Upper lobe of left lung (tissue), 6 donors: ENCODE measurements at regions not wholly inside any gene's neighbourhood (a gene's known extent, or its start where the extent isn't known, plus 50 kb on each side); places are given as distances from the start of the nearest gene placed in this dataset.

Experiments
- ATAC-seq, 2 donors: fragments of 200-7000 bp; cut with Tn5 transposase; one replicate each; pipeline ENCODE4 v1.9.1; 2022; ENCODE audit warnings: mild to moderate bottlenecking in 2 of 2, moderate library complexity in 2 of 2; ENCODE audit not compliant: low FRiP score in 2 of 2
- DNase-seq, 2 donors: peaks; one replicate each; pipeline ENCODE4 v3.0.0-alpha.2; 2019 to 2020
- H3K27ac ChIP-seq, 4 donors: fragments of 200-600 bp; sonication (generic); one replicate each; pipeline ENCODE4 v1.5.1; 2016 to 2019
- H3K27me3 ChIP-seq, 4 donors: fragments of 200-600 bp; sonication (generic); one replicate each; pipeline ENCODE4 v1.5.1; 2017 to 2019
- H3K36me3 ChIP-seq, 4 donors: fragments of 200-600 bp; sonication (generic); one replicate each; pipeline ENCODE4 v1.5.1; 2016 to 2019
- H3K4me1 ChIP-seq, 4 donors: fragments of 200-600 bp; sonication (generic); one replicate each; pipeline ENCODE4 v1.5.1; 2018 to 2019
- H3K4me3 ChIP-seq, 4 donors: fragments of 200-600 bp; sonication (generic); one replicate each; pipeline ENCODE4 v1.5.1; 2017 to 2019; ENCODE audit warnings: mild to moderate bottlenecking in 2 of 4, moderate library complexity in 1 of 4
- H3K9me3 ChIP-seq, 4 donors: fragments of 200-600 bp; sonication (generic); one replicate each; pipeline ENCODE4 v1.5.1; 2018 to 2019
- CTCF ChIP-seq, 6 experiments: fragments of 450-650 bp in 4 of 6; fragments of 200-600 bp in 2 of 6; sonication (generic) in 2 of 6; IDR thresholded peaks; one replicate each; pipeline ENCODE4 v1.5.1; 2016 to 2019; ENCODE audit warnings: antibody characterized with exemption in 6 of 6
- EP300 ChIP-seq, 4 donors: sonication (generic); formaldehyde crosslinking; IDR thresholded peaks; one replicate each; pipeline ENCODE4 v1.5.1; 2017; ENCODE audit warnings: antibody characterized with exemption in 4 of 4, control low read depth in 2 of 4
- POLR2A ChIP-seq, 4 donors: fragments of 450-650 bp; IDR thresholded peaks; one replicate each; pipeline ENCODE4 v1.5.1; 2016 to 2017; ENCODE audit warnings: antibody characterized with exemption in 4 of 4, mild to moderate bottlenecking in 2 of 4
- POLR2AphosphoS5 ChIP-seq, 2 donors: sonication (generic); formaldehyde crosslinking; IDR thresholded peaks; one replicate each; pipeline ENCODE4 v1.5.1; 2017; ENCODE audit warnings: antibody characterized with exemption in 2 of 2
- WGBS, 2 donors: methylation state at CpG; one replicate each; pipeline ENCODE4 v1.1.5; 2017 to 2018; 5-methylcytosine and 5-hydroxymethylcytosine counted together
- donor health status: DM: no; HTN: no; CAD: no; lungs with moderate emphysema.
- donor health status: DM: no; HTN: yes; CAD: no; lungs with severe emphysema.

GRCh38 chr5:125004009-125004408 lies 257.6 kb upstream of the ZNF608 start:
- WGBS, 2 donors: 87 to 91% methylated on average over 5 of the region's 5 CpGs
- Histone ChIP-seq H3K4me3 (no peak overlapping the region), H3K4me1 (peaks cover 0 to 5% (median 2%) of the 10 kb centered on the region in 4 donors), H3K27me3 (no peaks in the 10 kb centered on the region), H3K9me3 (no peaks in the 10 kb centered on the region), H3K27ac (no peak overlapping the region), H3K36me3 (no peaks in the 10 kb centered on the region)
- TF ChIP-seq CTCF (IDR thresholded peaks at IDR 0.05) (no peak), POLR2AphosphoS5 (IDR thresholded peaks at IDR 0.05) (no peak), POLR2A (IDR thresholded peaks at IDR 0.05) (no peak), EP300 (IDR thresholded peaks at IDR 0.05) (no peak)
- DNase-seq (no peak), ATAC-seq (no peak)

- 33 to 34% methylated on average over 4 of the region's 4 CpGs for WGBS, 2 donors
- peaks cover 0 to 5% (median 2%) of the 10 kb centered on the region in 4 donors for H3K4me1 ChIP-seq
- no peaks in the 10 kb centered on the region for H3K9me3 ChIP-seq
- no peak overlapping the region for H3K27ac ChIP-seq
- H3K36me3 ChIP-seq: no peaks in the 10 kb centered on the region
- H3K4me3 ChIP-seq: no peak overlapping the region
- H3K27me3 ChIP-seq: no peaks in the 10 kb centered on the region
- TF ChIP-seq CTCF (IDR thresholded peaks at IDR 0.05) (no peak), POLR2A (IDR thresholded peaks at IDR 0.05) (no peak), EP300 (IDR thresholded peaks at IDR 0.05) (no peak), POLR2AphosphoS5 (IDR thresholded peaks at IDR 0.05) (no peak)
- DNase-seq (no peak), ATAC-seq (no peak)
Measured at GRCh38 chr5:125005266-125005665, 258.8 kb upstream of the ZNF608 start.

GRCh38 chr5:125006011-125006685 lies 259.7 kb upstream of the ZNF608 start:
- 35 to 50% methylated on average over 5 of the region's 5 CpGs for WGBS, 2 donors
- TF ChIP-seq POLR2AphosphoS5 (IDR thresholded peaks at IDR 0.05) (no peak), CTCF (IDR thresholded peaks at IDR 0.05) (no peak), EP300 (IDR thresholded peaks at IDR 0.05) (no peak), POLR2A (IDR thresholded peaks at IDR 0.05) (no peak)
- no peaks in the 10 kb centered on the region for H3K36me3 ChIP-seq
- H3K27me3 ChIP-seq: no peaks in the 10 kb centered on the region
- H3K4me3 ChIP-seq: no peak overlapping the region
- H3K4me1 ChIP-seq: peaks cover 0 to 5% (median 2%) of the 10 kb centered on the region in 4 donors
- no peaks in the 10 kb centered on the region for H3K9me3 ChIP-seq
- ATAC-seq (no peak), DNase-seq (no peak)
- no peak overlapping the region for H3K27ac ChIP-seq

- no peak for ATAC-seq
- Histone ChIP-seq H3K27ac (no peak overlapping the region), H3K27me3 (no peaks in the 10 kb centered on the region), H3K9me3 (no peaks in the 10 kb centered on the region), H3K4me1 (peaks cover 0 to 4% (median 2%) of the 10 kb centered on the region in 4 donors), H3K36me3 (no peaks in the 10 kb centered on the region), H3K4me3 (no peak overlapping the region)
- WGBS, 2 donors: 92 to 96% methylated on average over 7 of the region's 7 CpGs
- DNase-seq: no peak
- TF ChIP-seq POLR2AphosphoS5 (IDR thresholded peaks at IDR 0.05) (no peak), POLR2A (IDR thresholded peaks at IDR 0.05) (no peak), EP300 (IDR thresholded peaks at IDR 0.05) (no peak), CTCF (IDR thresholded peaks at IDR 0.05) (no peak)
Measured at GRCh38 chr5:125010356-125010755, 263.9 kb upstream of the ZNF608 start.

- 78 to 81% methylated on average over 4 to 5 of the region's 5 CpGs for WGBS, 2 donors
- DNase-seq: no peak
- Histone ChIP-seq H3K9me3 (no peaks in the 10 kb centered on the region), H3K27me3 (no peaks in the 10 kb centered on the region), H3K4me3 (no peak overlapping the region), H3K4me1 (peaks cover 0 to under 1% (median 0%) of the 10 kb centered on the region in 4 donors), H3K36me3 (no peaks in the 10 kb centered on the region), H3K27ac (no peak overlapping the region)
- TF ChIP-seq POLR2AphosphoS5 (IDR thresholded peaks at IDR 0.05) (no peak), EP300 (IDR thresholded peaks at IDR 0.05) (no peak), CTCF (IDR thresholded peaks at IDR 0.05) (no peak), POLR2A (IDR thresholded peaks at IDR 0.05) (no peak)
- no peak for ATAC-seq
Measured at GRCh38 chr5:125011014-125011413, 264.6 kb upstream of the ZNF608 start.
